Breast epithelium (tissue), 4 donors: ENCODE measurements at regions not wholly inside any gene's neighbourhood (a gene's known extent, or its start where the extent isn't known, plus 50 kb on each side); places are given as distances from the start of the nearest gene placed in this dataset.

Experiments
- DNase-seq, 2 donors: peaks; one replicate each; pipeline ENCODE4 v3.0.0-alpha.2; 2019; ENCODE audit warnings: low spot score in 2 of 2
- H3K27ac ChIP-seq, 2 donors: fragments of 200-600 bp; sonication (generic) in 1 of 2; one replicate each; pipeline ENCODE4 v1.5.1; 2016 to 2019; ENCODE audit warnings: mild to moderate bottlenecking in 1 of 2
- H3K27me3 ChIP-seq, 2 donors: fragments of 200-600 bp; sonication (generic) in 1 of 2; one replicate each; pipeline versions ENCODE4 v1.5.1 to v1.6.0; 2017 to 2019; ENCODE audit warnings: control low read depth in 1 of 2, mild to moderate bottlenecking in 1 of 2
- H3K36me3 ChIP-seq: fragments of 200-600 bp; one replicate; pipeline ENCODE4 v1.5.1; 2019
- H3K4me1 ChIP-seq, 2 donors: fragments of 200-600 bp; sonication (generic); one replicate each; pipeline ENCODE4 v1.5.1; 2016 to 2019; ENCODE audit warnings: control low read depth in 1 of 2
- H3K4me3 ChIP-seq, 3 donors: fragments of 200-600 bp; sonication (generic); 1 replicate in 2 of 3; 2 replicates in 1 of 3; pipeline ENCODE4 v1.5.1; 2016 to 2019; ENCODE audit warnings: mild to moderate bottlenecking in 3 of 3, moderate library complexity in 2 of 3
- H3K9me3 ChIP-seq, 2 donors: fragments of 200-600 bp; sonication (generic) in 1 of 2; one replicate each; pipeline ENCODE4 v1.5.1; 2016 to 2019; ENCODE audit warnings: control low read depth in 1 of 2
- POLR2A ChIP-seq: fragments of 450-650 bp; IDR thresholded peaks from one replicate; pipeline ENCODE4 v1.6.1; 2016; ENCODE audit warnings: antibody characterized with exemption, mild to moderate bottlenecking, moderate library complexity
- POLR2AphosphoS5 ChIP-seq, 3 donors: sonication (generic); formaldehyde crosslinking; IDR thresholded peaks; one replicate each; pipeline ENCODE4 v1.6.1; 2017; ENCODE audit warnings: antibody characterized with exemption in 3 of 3
- intact Hi-C: fragments of 100-400 bp; cut with DNase I; formaldehyde crosslinking; loops from one replicate; pipeline ENCODE4 v1.15.1; 2023; ENCODE audit warnings: low total_unique reads
- TF ChIP-seq, protein P1 (sequence below), 3 donors: fragments of 450-650 bp; IDR thresholded peaks; one replicate each; pipeline ENCODE4 v1.5.1; 2016 to 2017; ENCODE audit warnings: antibody characterized with exemption in 3 of 3, mild to moderate bottlenecking in 3 of 3, moderate library complexity in 3 of 3

DNA sequence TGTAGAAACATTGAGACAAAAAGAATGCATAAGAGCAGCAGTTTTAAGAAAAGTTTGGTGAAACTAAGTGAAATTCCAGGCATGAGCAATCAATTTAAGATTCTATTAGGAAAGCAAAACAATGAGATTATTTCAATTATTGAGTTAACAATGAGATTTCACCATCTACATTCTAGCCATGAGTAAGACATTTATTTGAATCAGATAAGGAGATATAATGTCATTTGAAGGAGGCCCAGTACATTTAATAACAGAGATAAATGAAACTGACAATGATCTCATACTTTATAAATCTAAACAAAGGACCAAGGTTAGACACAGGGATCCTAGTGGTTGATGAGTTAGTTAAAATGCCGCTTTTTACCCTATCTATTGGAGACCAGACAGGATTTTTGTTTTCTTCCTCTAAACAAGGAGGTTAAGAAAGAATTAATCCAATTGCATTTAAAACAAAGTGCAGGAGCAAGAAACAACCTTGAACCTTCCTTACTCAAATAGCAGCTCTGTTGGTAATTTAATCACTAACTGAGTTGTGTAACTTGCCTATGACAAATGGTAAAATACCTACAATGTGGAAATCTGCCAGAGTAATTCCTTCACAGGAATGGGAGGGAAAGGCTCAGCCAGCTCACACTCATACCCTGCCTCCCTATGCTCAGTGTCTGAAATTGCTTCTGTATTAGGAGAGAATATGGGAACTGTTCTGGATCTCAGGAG is 103.5 kb upstream of the NR3C1 start:
- peak in 1 of 2 donors; percentile 26 for DNase-seq
- H3K9me3 ChIP-seq: no peaks in the 10 kb centered on the region
- no peaks in the 10 kb centered on the region for H3K36me3 ChIP-seq
- no peaks in the 10 kb centered on the region for H3K27me3 ChIP-seq
- H3K4me1 ChIP-seq: peaks cover 0 to 6% of the 10 kb centered on the region in 2 donors
- TF ChIP-seq, protein P1, sequence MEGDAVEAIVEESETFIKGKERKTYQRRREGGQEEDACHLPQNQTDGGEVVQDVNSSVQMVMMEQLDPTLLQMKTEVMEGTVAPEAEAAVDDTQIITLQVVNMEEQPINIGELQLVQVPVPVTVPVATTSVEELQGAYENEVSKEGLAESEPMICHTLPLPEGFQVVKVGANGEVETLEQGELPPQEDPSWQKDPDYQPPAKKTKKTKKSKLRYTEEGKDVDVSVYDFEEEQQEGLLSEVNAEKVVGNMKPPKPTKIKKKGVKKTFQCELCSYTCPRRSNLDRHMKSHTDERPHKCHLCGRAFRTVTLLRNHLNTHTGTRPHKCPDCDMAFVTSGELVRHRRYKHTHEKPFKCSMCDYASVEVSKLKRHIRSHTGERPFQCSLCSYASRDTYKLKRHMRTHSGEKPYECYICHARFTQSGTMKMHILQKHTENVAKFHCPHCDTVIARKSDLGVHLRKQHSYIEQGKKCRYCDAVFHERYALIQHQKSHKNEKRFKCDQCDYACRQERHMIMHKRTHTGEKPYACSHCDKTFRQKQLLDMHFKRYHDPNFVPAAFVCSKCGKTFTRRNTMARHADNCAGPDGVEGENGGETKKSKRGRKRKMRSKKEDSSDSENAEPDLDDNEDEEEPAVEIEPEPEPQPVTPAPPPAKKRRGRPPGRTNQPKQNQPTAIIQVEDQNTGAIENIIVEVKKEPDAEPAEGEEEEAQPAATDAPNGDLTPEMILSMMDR (IDR thresholded peaks at IDR 0.05): no peak
- TF ChIP-seq POLR2A: no peak
- TF ChIP-seq POLR2AphosphoS5 (IDR thresholded peaks at IDR 0.05): no peak
- peak overlapping the region; percentile 35 to 55 for H3K27ac ChIP-seq
- no peak overlapping the region for H3K4me3 ChIP-seq
- intact Hi-C loops: no loop called here

DNA sequence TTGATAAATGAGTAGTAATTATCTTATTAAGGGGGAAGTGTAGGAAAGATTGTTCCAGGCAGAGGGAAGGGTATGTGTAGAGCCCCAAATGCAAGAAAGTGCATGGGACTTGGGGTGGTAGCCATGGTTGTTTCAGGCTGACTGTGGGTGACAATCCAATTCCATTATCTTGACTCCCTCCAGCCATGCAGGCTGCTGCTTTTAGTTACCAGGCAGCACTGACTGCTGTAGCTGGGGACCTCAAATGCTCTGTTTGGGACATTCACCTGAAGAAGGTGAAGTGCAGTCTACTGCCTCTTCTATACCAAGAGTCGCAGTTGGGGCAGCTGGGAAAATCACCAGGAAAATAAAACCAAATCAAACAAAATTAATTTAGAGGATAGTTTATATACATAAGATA is 102.4 kb upstream of the NR3C1 start:
- Histone ChIP-seq H3K4me1 (peaks cover 0 to 6% of the 10 kb centered on the region in 2 donors), H3K27ac (no peak overlapping the region), H3K27me3 (no peaks in the 10 kb centered on the region), H3K9me3 (no peaks in the 10 kb centered on the region), H3K36me3 (no peaks in the 10 kb centered on the region), H3K4me3 (no peak overlapping the region)
- no peak for TF ChIP-seq POLR2AphosphoS5 (IDR thresholded peaks at IDR 0.05)
- TF ChIP-seq, protein P1 (IDR thresholded peaks at IDR 0.05): no peak
- TF ChIP-seq POLR2A: no peak
- DNase-seq: no peak
- intact Hi-C loops: no loop called here

DNA sequence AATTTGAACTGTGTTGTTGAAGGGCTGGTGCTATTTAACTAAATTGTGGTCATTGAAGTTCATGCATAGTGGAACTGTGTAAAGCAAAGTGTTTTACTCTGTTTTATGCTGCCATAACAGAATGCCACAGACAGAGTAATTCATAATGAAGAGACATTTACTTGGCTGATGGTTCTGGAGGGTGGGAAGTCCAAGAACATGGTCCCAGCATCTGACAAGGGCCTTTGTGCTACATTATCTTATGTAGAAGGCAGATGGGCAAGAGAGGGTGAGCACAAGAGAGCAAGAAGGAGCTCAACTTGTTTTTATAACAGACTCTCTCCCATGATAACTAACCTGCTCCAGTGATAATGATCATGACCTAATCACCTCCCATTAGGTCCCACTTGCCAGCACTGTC is 101.9 kb upstream of the NR3C1 start:
- no peak for TF ChIP-seq POLR2AphosphoS5 (IDR thresholded peaks at IDR 0.05)
- TF ChIP-seq, protein P1 (IDR thresholded peaks at IDR 0.05): no peak
- no peak for TF ChIP-seq POLR2A
- H3K4me3 ChIP-seq: no peak overlapping the region

GRCh38 chr5:143501310-143502044 is 98.0 kb upstream of the NR3C1 start:
- intact Hi-C loops: no loop called here

More for the DNA sequence above, 101.9 kb upstream of the NR3C1 start:
- H3K9me3 ChIP-seq: no peaks in the 10 kb centered on the region
- DNase-seq: no peak
- H3K4me1 ChIP-seq: peaks cover 0 to 6% of the 10 kb centered on the region in 2 donors
- H3K36me3 ChIP-seq: no peaks in the 10 kb centered on the region
- intact Hi-C loops: no loop called here
- no peaks in the 10 kb centered on the region for H3K27me3 ChIP-seq
- no peak overlapping the region for H3K27ac ChIP-seq

More at GRCh38 chr5:143501310-143502044, 98.0 kb upstream of the NR3C1 start:
- H3K4me3 ChIP-seq: no peak overlapping the region
- TF ChIP-seq, protein P1 (IDR thresholded peaks at IDR 0.05): no peak
- TF ChIP-seq POLR2AphosphoS5 (IDR thresholded peaks at IDR 0.05): peak in 1 of 3 donors; percentile 36
- H3K4me1 ChIP-seq: no peaks in the 10 kb centered on the region
- no peaks in the 10 kb centered on the region for H3K36me3 ChIP-seq
- H3K9me3 ChIP-seq: no peaks in the 10 kb centered on the region
- H3K27me3 ChIP-seq: no peaks in the 10 kb centered on the region
- DNase-seq: no peak
- H3K27ac ChIP-seq: peak overlapping the region; percentile 29 to 54
